Effector memory CD4-positive, alpha-beta T cell (primary cell): ENCODE measurements at regions not wholly inside any gene's neighbourhood (a gene's known extent, or its start where the extent isn't known, plus 50 kb on each side); places are given as distances from the start of the nearest gene placed in this dataset.

Source experiments
- DNase-seq, 3 donors: peaks; one replicate each; pipeline ENCODE4 v3.0.0-alpha.2; 2020
- H3K27ac ChIP-seq: 2 replicates; pipeline ENCODE4 v1.7.0; 2013; ENCODE audit warnings: mild to moderate bottlenecking, low read length, moderate library complexity; ENCODE audit not compliant: insufficient read depth, poor library complexity, severe bottlenecking
- H3K27me3 ChIP-seq: replicated peaks from 2 replicates; pipeline ENCODE4 v1.7.0; 2013; ENCODE audit warnings: mild to moderate bottlenecking, low read length; ENCODE audit not compliant: insufficient read depth, control insufficient read depth, poor library complexity, severe bottlenecking
- H3K36me3 ChIP-seq: 2 replicates; pipeline ENCODE4 v1.7.0; 2013; ENCODE audit warnings: mild to moderate bottlenecking, low read length, moderate library complexity; ENCODE audit not compliant: control insufficient read depth, insufficient read depth
- H3K4me1 ChIP-seq: 2 replicates; pipeline ENCODE4 v1.7.0; 2013; ENCODE audit warnings: low read length, mild to moderate bottlenecking; ENCODE audit not compliant: control insufficient read depth, insufficient read depth, poor library complexity, severe bottlenecking
- H3K4me3 ChIP-seq: 2 replicates; pipeline ENCODE4 v1.7.0; 2013; ENCODE audit warnings: low read length, low read depth, mild to moderate bottlenecking; ENCODE audit not compliant: insufficient read depth, poor library complexity, severe bottlenecking
- H3K9me3 ChIP-seq: 2 replicates; pipeline ENCODE4 v1.7.0; 2013; ENCODE audit warnings: mild to moderate bottlenecking, low read length, moderate library complexity; ENCODE audit not compliant: control insufficient read depth

DNA sequence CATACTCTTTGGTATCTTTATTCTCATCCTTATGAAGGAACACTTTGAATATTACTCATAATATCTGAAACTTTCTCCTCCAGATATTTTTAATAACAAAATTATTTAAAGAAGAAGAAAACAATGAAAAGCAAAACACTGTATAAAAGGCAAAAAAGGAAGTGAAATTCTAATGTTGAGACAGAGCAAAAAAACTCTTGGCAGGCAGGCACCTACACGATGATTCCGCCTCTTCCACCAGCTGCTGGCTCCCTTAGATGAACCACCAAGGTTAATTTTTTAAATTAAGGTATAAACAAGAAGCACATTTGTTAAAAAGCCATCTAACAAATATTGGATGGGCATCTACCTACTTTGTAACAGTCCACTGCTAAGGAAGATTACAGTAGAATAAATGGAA, 434.7 kb downstream of the EPHA4 start:
- H3K4me1 ChIP-seq = no peaks in the 10 kb centered on the region
- no peaks in the 10 kb centered on the region for H3K9me3 ChIP-seq
- H3K4me3 ChIP-seq = no peak overlapping the region
- DNase-seq = no peak
- H3K27ac ChIP-seq = no peak overlapping the region
- no peaks in the 10 kb centered on the region for H3K36me3 ChIP-seq
- H3K27me3 ChIP-seq = no peaks in the 10 kb centered on the region

DNA sequence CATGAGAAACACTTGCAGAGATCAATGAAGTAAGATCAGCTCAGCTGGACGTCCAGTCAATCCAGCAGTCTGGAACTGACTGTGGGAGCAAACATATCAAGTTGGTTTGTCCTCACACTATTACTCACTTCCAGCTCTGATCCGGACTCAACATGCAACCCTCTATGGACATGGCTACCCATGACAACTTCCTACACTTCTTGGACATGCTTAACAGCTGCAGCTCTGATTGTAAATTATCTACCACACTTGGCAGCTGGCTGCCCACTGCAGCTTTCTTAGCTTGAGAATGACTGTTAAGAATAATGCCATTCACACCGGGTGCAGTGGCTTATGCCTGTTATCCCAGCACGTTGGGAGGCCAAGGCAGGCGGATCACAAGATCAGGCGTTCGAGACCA, 429.8 kb downstream of the EPHA4 start:
- Histone ChIP-seq H3K27ac (no peak overlapping the region), H3K4me3 (no peak overlapping the region), H3K36me3 (no peaks in the 10 kb centered on the region), H3K9me3 (no peaks in the 10 kb centered on the region), H3K27me3 (no peaks in the 10 kb centered on the region), H3K4me1 (no peaks in the 10 kb centered on the region)
- DNase-seq = no peak

DNA sequence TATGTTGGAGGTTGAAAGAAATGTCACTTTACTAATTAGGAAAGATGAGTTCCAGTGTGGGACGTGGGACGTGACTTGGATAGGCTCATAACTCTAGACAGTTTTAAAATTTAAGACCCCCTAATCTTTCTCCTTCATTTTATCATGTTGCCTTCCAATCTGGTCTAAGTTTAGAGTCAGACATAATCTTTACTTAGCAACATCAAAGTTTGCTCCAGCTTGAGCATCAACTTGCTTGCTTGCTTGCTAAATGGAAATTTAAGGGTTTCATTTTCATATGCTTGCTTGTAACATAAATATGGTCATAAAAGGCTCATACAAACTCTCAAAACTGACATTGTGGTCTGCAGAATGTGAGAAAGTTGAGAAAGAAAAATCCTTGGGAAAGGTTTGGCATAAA, 428.9 kb downstream of the EPHA4 start:
- no peaks in the 10 kb centered on the region for H3K4me1 ChIP-seq
- no peak overlapping the region for H3K27ac ChIP-seq
- no peak overlapping the region for H3K4me3 ChIP-seq
- no peaks in the 10 kb centered on the region for H3K36me3 ChIP-seq
- DNase-seq = no peak
- no peaks in the 10 kb centered on the region for H3K9me3 ChIP-seq
- no peaks in the 10 kb centered on the region for H3K27me3 ChIP-seq

DNA sequence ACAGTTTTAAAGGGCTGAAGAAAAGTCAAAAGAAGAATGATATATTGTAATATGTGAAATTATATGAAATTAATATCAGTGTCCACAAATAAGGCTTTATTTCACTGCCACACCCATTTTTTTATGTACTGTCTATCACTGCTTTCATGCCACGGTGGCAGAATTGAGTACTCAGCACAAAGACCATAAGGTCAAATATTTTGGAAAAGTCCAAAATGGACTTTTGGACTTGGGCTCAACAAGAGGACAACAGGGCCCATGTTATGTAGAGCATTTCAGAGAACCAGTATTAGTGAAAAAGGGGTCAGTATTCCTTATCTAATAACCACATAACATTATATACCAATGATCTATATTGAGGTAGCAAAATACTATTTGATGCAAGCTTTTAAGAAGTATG, 427.2 kb downstream of the EPHA4 start:
- no peak for DNase-seq
- Histone ChIP-seq H3K9me3 (no peaks in the 10 kb centered on the region), H3K4me3 (no peak overlapping the region), H3K4me1 (no peaks in the 10 kb centered on the region), H3K36me3 (no peaks in the 10 kb centered on the region), H3K27ac (no peak overlapping the region), H3K27me3 (no peaks in the 10 kb centered on the region)

DNA sequence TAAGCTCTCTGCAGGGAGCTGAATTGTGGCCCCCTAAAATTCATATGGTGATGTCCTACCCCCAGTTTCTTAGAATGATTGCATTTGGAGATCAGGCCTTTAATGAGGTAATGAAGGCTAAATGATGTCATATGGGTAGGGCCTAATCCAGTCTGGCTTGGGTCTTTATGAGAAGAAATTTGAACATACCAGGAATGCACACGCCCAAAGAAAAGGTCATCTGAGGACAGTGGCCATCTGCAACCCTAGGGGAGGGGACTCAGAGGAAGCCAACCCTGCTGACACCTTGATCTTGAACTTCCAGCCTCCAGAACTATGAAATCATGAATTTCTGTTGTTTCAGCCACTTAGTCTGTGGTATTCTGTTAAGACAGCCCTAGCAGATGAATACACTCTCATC, 426.7 kb downstream of the EPHA4 start:
- Histone ChIP-seq H3K27ac (no peak overlapping the region), H3K9me3 (no peaks in the 10 kb centered on the region), H3K36me3 (no peaks in the 10 kb centered on the region), H3K4me3 (no peak overlapping the region), H3K4me1 (no peaks in the 10 kb centered on the region), H3K27me3 (no peaks in the 10 kb centered on the region)
- DNase-seq = no peak

DNA sequence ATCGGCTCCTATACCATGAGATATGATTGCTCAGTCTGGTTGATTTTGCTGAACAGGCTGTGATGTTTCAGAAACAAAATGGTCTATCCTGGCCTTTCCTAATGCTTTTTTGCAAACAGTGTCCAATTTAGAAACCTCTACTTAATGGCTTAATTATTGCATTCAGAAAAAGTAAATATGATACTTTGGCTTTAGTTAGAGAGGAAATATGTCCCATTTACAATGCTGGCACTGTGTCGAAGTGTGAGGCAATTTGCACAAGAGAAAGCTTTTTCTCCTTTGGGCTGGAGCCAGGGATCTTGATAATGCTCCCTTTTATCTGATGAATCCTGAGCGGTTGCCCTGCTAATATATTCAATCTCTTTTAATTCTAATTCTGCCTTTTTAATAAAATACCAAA, 418.9 kb downstream of the EPHA4 start:
- Histone ChIP-seq H3K36me3 (no peaks in the 10 kb centered on the region), H3K27ac (no peak overlapping the region), H3K4me1 (no peaks in the 10 kb centered on the region), H3K4me3 (no peak overlapping the region), H3K27me3 (no peaks in the 10 kb centered on the region), H3K9me3 (no peaks in the 10 kb centered on the region)
- DNase-seq = no peak

DNA sequence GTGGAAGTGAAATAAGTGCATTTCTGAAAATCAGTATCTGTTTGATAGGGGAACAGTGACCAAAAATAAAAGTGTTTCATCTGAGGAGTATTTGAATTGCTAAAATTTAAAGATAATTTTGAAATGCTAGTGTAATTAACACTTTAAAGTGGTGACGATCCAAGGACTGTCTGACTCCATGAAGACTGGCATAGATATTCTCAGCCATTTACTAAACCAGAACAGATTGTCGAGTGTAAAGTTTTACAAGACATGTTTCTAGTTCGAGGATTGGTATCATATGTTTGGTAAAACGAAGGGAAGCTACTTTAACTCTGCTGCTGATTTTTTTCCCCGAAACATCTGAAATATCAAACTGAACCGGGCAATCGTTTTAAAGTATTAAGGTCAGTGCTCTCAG, 417.9 kb downstream of the EPHA4 start:
- Histone ChIP-seq H3K4me1 (no peaks in the 10 kb centered on the region), H3K27ac (no peak overlapping the region), H3K27me3 (no peaks in the 10 kb centered on the region), H3K9me3 (no peaks in the 10 kb centered on the region), H3K4me3 (no peak overlapping the region), H3K36me3 (no peaks in the 10 kb centered on the region)
- no peak for DNase-seq

DNA sequence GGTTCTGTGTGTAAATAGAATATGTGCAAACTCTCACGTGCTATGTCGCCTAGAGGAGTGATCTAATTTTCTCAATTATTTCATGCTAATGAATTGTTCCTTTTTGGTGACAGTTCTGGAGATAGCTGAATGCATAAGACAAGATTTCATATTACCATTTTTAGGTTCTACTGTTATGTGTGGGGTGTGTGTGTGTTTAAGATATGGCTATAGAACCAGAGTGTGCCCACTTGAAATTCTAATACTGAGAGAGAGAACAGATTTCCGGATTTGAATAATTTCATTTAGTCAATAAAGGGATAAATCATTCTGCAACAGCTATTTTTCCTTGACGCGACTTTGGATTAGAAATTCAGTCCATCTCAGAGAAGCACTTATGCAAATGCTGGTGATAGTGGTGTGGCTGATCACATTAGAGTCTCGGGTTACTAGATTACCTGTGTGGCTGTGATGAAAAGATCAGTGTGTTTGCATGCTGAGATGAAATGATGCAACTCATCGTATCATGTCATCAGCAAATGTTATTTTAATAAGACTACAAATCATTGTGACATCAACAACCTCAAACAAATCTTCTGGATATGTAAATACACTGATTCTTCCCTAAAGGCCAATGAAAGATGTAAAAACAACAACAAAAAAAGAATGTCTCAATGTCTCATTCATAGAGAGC, 415.9 kb downstream of the EPHA4 start:
- no peak for DNase-seq
- H3K4me1 ChIP-seq = no peaks in the 10 kb centered on the region
- H3K27me3 ChIP-seq = no peaks in the 10 kb centered on the region
- H3K36me3 ChIP-seq = no peaks in the 10 kb centered on the region
- no peaks in the 10 kb centered on the region for H3K9me3 ChIP-seq
- no peak overlapping the region for H3K27ac ChIP-seq
- no peak overlapping the region for H3K4me3 ChIP-seq

DNA sequence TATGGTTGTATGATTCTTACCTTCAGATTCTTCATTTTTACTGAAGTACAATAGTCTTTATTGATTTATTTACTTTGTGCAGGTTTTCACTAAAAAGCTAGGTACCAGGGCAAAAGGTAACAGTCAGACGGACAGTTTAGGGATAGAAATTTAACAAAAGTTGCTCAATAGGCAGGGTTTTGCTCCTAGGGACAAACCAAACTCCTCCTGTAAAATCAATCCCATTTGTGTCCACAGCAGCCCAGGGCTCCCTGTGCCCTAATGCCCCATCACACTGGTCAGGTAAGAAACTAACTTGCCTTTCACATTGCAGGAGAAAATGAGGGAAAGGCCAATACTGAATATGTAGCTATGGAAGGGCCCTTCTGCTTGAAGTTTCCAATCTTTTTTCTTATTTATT, 410.9 kb downstream of the EPHA4 start:
- Histone ChIP-seq H3K9me3 (no peaks in the 10 kb centered on the region), H3K4me3 (no peak overlapping the region), H3K4me1 (no peaks in the 10 kb centered on the region), H3K27me3 (no peaks in the 10 kb centered on the region), H3K27ac (no peak overlapping the region), H3K36me3 (no peaks in the 10 kb centered on the region)
- DNase-seq = no peak

DNA sequence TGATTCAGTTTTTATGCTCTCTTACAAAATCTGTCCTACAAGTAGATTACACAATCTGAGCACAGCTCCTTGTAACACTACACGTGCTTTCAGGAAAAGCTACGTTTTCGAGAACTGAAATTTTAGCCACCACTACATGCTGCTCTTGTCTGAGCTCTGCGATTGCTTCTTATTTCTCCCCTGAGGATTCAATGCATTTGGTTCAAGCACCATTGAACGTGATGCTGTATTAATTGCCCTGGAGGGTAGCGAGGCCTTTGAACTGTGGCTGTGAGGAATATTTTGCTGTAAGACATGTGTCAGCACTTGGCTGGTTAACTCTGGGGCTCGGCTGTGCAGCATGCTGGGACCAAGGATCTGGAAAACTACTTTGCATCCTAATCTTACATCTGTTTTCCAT, 405.8 kb downstream of the EPHA4 start:
- Histone ChIP-seq H3K9me3 (no peaks in the 10 kb centered on the region), H3K4me1 (no peaks in the 10 kb centered on the region), H3K27ac (no peak overlapping the region), H3K27me3 (no peaks in the 10 kb centered on the region), H3K36me3 (no peaks in the 10 kb centered on the region), H3K4me3 (no peak overlapping the region)
- no peak for DNase-seq
